HG02852 (cell line): ENCODE measurements at regions not wholly inside any gene's neighbourhood (a gene's known extent, or its start where the extent isn't known, plus 50 kb on each side); places are given as distances from the start of the nearest gene placed in this dataset.

Experiments
- ATAC-seq: cut with Tn5 transposase; IDR thresholded peaks from one replicate; pipeline ENCODE4 v1.9.1; 2021; ENCODE audit warnings: mild to moderate bottlenecking, moderate library complexity; ENCODE audit not compliant: unreplicated experiment

DNA sequence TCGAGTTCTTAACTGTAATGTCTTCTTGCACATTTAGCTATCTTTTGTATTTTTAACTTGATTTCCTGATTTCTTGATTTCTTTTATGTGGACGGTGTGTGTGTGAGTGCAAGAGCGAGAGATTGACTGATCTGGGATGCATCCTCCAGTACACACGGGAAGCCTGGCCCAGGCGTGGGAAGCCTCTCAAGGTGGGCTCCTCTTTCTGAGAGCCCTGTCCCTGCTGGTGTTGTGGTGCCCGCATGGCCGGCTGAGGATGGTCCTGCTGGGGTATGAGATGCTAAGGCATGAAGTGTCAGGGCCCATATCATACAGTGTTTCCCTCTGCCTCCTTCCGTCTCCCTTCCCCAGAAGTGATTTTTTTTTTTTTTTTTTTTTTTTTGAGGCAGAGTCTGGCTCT is 130.8 kb upstream of the TCERG1L start:
- ATAC-seq = no peak

- no peak for ATAC-seq
Measured at GRCh38 chr10:131444286-131444685, 132.8 kb upstream of the TCERG1L start.

DNA sequence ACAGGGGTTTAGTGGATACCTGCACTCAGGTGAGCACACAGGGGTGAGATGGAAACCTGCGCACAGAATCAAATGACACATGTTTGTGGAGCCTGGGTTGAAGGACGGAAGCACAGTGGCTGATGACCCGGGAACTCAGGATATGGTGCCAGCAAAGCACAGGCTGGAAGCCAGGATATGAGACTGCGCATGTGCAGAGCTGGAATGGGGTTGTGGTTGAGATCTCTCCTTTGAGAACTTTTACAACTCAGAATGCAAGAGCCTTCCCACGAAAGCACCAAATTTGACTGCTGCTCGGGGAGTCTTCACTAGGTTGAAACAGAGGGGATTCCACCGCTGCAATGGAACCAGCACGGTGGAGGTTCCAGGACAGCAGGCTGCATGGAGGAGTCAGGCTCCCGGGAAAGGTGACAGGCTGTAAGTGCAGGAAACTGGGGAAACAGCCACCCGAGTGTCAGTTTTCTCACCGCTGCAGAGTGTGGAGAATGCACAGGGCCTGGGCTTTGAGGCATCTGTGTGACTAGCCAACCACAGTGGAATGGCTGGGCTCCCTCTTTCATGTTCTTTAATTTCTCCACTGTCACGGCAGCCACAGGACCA is 133.4 kb upstream of the TCERG1L start:
- ATAC-seq = no peak

DNA sequence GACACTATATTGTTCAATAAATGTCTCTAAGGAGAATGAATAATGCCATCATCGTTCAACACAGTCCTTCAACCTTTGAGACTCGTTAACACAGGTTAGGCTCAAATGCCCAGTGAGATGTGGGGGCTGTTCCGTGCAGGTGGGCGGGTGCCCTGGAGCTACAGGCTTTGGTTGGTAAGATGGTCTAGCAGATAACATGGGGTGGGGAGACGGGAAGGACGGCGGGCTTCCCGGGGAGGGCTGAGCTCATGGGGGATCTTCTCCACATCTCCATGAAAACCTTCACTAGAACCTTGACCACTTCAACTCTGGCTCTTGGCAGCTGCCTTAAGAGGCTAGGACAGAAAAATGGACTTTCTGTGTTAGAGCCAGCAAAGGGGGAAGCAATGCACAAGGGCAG is 134.1 kb upstream of the TCERG1L start:
- no peak for ATAC-seq

- ATAC-seq = no peak
Measured at GRCh38 chr10:131446171-131446570, 134.7 kb upstream of the TCERG1L start.

DNA sequence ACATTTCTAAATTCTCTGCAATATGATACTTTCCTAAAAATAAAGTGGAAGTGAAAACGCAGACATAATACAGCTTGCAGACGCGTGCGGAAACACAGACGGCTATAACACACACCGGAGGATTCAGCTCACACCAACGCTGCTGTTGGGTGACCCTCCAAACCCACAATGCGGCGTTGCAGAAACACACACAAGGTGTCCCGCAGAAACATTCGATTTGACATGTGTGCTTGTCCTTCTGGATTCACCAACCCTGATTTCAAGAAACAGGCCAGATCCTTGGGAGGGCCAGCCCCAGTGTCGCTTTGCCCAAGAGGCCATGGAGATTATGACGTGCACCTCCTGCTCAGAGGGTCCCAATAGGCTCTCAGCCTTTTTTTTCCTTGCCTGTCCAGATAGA is 136.7 kb upstream of the TCERG1L start:
- no peak for ATAC-seq

DNA sequence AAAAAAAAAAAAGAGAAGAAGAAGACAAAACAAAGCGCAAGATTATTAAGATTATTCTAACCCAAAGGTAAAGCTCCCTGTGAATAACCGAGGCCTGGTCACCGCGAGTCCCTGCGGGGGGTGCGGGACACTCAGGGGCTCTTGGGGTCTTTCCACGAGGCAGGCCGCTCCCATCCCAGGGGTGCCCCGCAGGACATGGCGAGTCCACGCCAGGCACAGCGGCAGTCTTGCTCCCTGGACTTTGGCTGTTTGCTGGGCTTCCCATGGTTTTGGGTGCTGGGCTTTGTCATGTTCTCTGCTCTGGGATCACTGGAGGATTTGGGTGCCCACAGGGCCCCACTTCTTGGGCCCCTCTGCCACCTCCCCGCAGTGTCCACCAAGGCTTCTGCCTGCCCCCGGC is 137.4 kb upstream of the TCERG1L start:
- no peak for ATAC-seq

GRCh38 chr10:131450216-131450765 is 138.8 kb upstream of the TCERG1L start:
- ATAC-seq = no peak

DNA sequence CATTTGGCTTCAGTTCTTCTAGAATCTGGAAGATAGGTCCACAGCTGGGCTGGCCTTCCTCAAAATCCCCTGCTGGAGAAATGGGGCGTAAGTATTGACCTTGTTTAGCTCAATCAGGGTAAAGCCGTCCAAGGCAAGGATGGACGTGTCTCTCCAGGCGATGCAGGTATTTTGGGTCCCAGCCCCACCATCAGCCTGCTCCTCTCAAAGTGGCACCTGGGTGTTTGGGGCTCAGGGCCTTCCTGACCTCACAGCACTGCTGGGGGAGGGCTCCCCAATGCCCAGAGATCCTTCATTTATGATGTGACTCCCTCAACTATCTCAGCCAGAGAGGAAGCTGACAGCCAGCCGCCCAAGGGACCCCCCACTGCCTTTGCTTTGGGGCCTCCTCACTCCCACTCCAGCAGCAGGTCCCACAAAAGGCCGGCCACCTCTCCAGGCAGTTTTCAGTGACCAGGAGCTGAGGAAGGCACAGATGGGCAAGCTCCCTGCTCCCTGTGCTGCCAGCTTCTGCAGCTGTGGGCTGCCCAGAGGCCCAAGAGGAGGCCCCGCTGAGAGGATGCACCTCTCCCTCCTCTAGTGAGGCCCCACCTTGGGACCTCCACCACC is 140.0 kb upstream of the TCERG1L start:
- ATAC-seq = no peak

- ATAC-seq = no peak
Measured at GRCh38 chr10:131452926-131453720, 141.6 kb upstream of the TCERG1L start.

DNA sequence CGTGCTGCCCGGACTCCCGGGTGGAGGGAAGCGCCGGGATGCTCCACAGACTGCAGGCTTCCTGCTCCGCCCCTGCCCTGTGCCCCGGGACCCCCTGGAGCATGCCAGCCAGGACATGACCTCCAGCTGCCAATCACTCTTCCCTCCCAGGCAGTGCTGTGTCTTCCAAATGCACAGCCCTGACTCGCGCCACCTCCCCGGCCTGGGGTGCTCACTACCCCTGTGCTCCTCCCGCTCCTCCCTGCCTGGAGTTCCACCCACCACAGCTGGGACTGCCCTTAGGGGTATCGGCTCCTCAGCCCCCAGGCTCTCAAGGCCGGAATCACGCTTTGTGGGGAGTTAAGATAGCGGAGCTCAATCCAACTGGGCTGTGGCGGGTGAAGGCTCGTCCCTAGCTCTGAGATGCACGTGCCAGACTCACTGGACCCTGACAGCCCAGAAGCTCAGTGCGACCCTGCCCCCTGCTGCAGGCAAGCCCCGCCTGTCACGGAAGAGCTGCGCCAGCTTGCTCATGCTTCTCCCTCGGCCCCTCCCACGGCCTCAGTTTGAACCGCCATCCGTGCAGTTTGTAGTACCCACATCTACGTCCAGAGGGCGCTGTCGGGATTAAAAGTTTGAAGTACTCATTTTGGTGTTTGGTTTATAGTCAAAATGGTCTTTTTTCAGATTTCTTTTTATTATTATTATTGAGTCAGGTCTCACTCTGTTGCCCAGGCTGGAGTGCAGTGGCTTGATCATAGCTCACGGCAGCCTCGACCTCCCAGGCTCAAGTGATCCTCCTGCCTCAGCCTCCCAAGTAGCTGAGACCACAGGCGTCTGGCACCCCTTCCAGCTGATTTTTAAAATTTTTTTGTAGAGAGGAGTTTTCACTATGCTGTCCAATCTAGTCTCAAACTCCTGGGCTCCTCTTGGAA is 142.5 kb upstream of the TCERG1L start:
- no peak for ATAC-seq

DNA sequence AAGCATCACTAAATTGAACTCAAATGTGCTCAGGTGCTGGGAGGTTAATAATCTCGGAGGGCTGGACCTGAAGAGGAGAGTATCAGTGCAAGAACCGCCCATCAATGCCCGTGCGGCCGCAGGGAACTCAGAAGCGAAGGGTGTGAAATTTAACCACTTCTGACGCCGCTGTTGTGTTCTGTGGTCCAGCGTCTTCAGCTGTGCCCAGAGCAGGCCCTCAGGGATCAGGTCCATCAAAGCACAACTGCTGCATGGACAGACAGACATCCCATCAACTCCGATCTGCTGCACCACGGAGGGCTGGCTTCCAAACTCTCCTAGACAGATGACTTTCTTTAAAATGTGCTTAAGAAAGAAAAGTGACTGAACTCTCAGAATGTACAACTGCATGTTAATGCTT is 144.9 kb upstream of the TCERG1L start:
- no peak for ATAC-seq

GRCh38 chr10:131461093-131461492 is 149.6 kb upstream of the TCERG1L start:
- no peak for ATAC-seq

DNA sequence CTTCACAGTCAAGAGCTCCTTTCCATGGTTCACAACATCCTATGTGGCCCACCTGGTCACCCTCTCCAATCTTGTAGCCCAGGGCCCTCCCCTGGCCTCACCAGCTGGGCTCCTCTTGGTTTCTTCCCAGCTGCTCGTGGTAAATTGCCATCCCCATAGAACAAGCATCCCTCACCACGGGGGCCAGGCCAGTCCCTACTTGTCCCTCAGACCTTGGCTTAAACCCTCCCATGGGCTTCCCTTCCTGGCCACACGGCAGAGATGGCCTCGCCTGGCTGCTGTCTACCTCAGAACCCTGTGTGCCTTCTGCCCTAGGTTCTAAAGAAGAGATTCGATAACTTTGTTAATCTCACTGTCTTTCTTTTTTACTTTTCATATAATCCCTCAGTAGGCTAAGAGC is 153.3 kb upstream of the TCERG1L start:
- no peak for ATAC-seq

DNA sequence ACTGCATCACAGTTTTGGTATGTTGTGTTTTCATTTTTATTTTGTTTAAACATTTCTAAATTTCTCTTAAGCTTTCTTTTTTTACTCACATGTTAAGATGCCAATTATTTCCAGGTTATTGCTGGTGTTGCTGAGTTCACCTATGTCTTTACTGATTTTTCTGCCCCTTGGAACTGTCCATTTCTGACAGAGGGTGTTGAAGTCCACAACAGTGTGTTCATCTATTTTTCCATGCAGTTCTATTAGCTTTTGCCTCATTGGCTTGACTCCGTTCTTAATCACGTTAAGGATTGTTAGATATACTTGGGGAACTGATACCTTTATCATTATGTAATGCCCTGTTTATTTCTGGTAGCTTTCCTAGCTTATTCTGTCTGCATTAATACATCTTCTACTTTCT is 158.0 kb upstream of the TCERG1L start:
- no peak for ATAC-seq

DNA sequence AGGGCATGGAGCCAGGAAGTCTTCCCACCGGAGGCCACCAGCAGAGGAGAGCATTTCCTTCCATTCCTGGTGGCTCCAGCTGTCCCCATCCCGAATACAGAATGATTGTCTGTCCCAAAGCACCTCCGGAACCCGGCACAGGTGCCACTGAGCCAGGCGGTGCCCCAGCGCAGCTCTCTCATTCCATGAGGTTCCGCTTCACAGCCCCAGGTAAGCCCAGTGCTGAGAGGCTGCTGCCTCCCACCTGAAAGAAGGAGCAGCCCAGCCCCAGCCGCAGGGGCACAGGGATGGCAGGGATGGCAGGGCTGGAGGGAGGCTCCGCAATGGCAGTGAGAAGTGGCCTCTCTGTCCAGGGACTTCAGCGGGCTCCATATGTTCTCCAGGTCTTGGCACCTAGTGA is 162.1 kb upstream of the TCERG1L start:
- no peak for ATAC-seq

GRCh38 chr10:131474416-131474815 is 162.9 kb upstream of the TCERG1L start:
- ATAC-seq = no peak

- no peak for ATAC-seq
Measured at GRCh38 chr10:131475043-131475442, 163.5 kb upstream of the TCERG1L start.

- no peak for ATAC-seq
Measured at GRCh38 chr10:131475803-131476202, 164.3 kb upstream of the TCERG1L start.

- no peak for ATAC-seq
Measured at GRCh38 chr10:131477457-131478121, 166.1 kb upstream of the TCERG1L start.
